ENCODE measurements at regions not wholly inside any gene's neighbourhood (a gene's known extent, or its start where the extent isn't known, plus 50 kb on each side); places are given as distances from the start of the nearest gene placed in this dataset.

- TF ChIP-seq CTCF (optimal IDR thresholded peaks at IDR 0.05 in 1 of 3, IDR thresholded peaks at IDR 0.05 in 1 of 3, conservative IDR thresholded peaks at IDR 0.05 in 1 of 3; ENCODE audit: extremely low read depth in 1 of 3, insufficient read depth in 2 of 3, low read length in 3 of 3), result no peak
- TF ChIP-seq EZH2 (IDR thresholded peaks at IDR 0.05; ENCODE audit: low read length), result no peak
These were observed 259.5 kb upstream of the SLC7A11 start for GRCh38 chr4:138501614-138502013.
